RWPE2 (cell line): ENCODE measurements at regions not wholly inside any gene's neighbourhood (a gene's known extent, or its start where the extent isn't known, plus 50 kb on each side); places are given as distances from the start of the nearest gene placed in this dataset.
"Not testable (repeated sequence)": the region's sequence is repeated elsewhere in the genome, so short reads cannot be mapped to it uniquely, and the experiment has no call there.

Experiments
- ATAC-seq: fragments of 200-7000 bp; cut with Tn5 transposase; 3 replicates; pipeline ENCODE4 v1.9.1; 2021; ENCODE audit warnings: low read depth
- DNase-seq: peaks from one replicate; pipeline ENCODE4 v3.0.0-alpha.2; 2020; ENCODE audit warnings: low spot score
- H3K27ac ChIP-seq: fragments of 450-650 bp; 2 replicates; pipeline ENCODE4 v1.5.1; 2017; ENCODE audit warnings: mild to moderate bottlenecking; ENCODE audit not compliant: poor library complexity, severe bottlenecking
- H3K27me3 ChIP-seq: fragments of 250-450 bp; sonication (Bioruptor Pico); 2 replicates; pipeline ENCODE4 v1.5.1; 2021; ENCODE audit warnings: mild to moderate bottlenecking, moderate library complexity; ENCODE audit not compliant: insufficient read depth, poor library complexity, severe bottlenecking
- H3K36me3 ChIP-seq: fragments of 250-450 bp; sonication (Bioruptor Pico); 2 replicates; pipeline ENCODE4 v1.5.1; 2020; ENCODE audit warnings: low read depth, mild to moderate bottlenecking, moderate library complexity
- H3K4me1 ChIP-seq: fragments of 250-450 bp; sonication (Bioruptor Pico); 2 replicates; pipeline ENCODE4 v1.5.1; 2021; ENCODE audit warnings: mild to moderate bottlenecking, moderate library complexity; ENCODE audit not compliant: insufficient read depth, poor library complexity, severe bottlenecking
- H3K4me3 ChIP-seq: fragments of 250-450 bp; sonication (Bioruptor Pico); 2 replicates; pipeline ENCODE4 v1.5.1; 2021; ENCODE audit warnings: mild to moderate bottlenecking, moderate library complexity; ENCODE audit not compliant: severe bottlenecking
- H3K9me3 ChIP-seq: fragments of 250-450 bp; sonication (Bioruptor Pico); 2 replicates; pipeline ENCODE4 v1.5.1; 2021; ENCODE audit warnings: mild to moderate bottlenecking, moderate library complexity; ENCODE audit not compliant: severe bottlenecking
- TF ChIP-seq, protein P1 (sequence below): fragments of 450-650 bp; IDR thresholded peaks from one replicate; pipeline ENCODE4 v1.5.1; 2017; ENCODE audit warnings: mild to moderate bottlenecking, moderate library complexity; ENCODE audit not compliant: poor library complexity, severe bottlenecking

DNA sequence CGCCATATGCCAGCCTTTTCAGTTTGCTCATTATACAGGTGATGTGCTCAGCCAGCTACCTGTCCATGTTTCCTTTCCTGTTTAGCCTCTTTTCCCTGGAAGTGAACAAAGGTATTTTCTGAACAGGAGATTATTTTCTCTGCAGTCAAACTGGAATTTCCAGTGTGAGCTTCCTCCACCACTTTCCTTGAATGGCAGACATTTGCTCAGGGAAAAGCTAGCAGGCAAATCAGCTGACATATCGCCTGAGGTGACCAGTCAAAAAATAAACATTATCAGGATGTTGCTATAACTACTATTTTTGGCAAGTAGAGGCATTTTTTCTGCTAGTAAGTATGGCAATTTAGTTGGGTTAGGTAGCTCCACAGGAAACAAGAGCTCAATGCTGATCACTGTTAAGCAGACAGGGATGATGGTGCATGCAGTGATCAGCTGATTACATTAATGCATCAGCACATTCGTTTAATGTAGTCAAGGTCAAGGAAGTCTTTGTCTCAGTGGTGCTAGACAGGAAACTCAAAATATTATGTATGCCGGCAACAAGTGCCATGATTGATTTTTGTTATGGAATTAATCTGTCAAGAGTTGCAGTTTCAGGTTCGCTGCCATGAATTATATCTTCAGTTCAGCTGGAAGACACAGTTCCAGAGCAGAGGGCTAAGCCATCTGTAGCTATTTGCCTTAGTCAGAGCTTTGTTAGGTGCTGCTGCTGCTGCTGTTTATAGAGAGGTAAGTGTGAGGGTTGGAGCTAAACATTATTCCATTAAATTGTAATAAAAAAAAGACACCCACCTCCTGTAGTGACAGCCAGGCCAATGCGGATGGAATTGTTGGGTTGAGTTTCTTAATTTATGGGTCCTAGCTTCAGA lies 179.7 kb upstream of the ST6GALNAC5 start:
- Histone ChIP-seq H3K9me3 (no peaks in the 10 kb centered on the region), H3K4me3 (no peak overlapping the region), H3K36me3 (no peaks in the 10 kb centered on the region), H3K27me3 (no peaks in the 10 kb centered on the region), H3K4me1 (no peaks in the 10 kb centered on the region), H3K27ac (no peak overlapping the region)
- TF ChIP-seq, protein P1, sequence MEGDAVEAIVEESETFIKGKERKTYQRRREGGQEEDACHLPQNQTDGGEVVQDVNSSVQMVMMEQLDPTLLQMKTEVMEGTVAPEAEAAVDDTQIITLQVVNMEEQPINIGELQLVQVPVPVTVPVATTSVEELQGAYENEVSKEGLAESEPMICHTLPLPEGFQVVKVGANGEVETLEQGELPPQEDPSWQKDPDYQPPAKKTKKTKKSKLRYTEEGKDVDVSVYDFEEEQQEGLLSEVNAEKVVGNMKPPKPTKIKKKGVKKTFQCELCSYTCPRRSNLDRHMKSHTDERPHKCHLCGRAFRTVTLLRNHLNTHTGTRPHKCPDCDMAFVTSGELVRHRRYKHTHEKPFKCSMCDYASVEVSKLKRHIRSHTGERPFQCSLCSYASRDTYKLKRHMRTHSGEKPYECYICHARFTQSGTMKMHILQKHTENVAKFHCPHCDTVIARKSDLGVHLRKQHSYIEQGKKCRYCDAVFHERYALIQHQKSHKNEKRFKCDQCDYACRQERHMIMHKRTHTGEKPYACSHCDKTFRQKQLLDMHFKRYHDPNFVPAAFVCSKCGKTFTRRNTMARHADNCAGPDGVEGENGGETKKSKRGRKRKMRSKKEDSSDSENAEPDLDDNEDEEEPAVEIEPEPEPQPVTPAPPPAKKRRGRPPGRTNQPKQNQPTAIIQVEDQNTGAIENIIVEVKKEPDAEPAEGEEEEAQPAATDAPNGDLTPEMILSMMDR, result no peak
- DNase-seq (no peak), ATAC-seq (no peak)

DNA sequence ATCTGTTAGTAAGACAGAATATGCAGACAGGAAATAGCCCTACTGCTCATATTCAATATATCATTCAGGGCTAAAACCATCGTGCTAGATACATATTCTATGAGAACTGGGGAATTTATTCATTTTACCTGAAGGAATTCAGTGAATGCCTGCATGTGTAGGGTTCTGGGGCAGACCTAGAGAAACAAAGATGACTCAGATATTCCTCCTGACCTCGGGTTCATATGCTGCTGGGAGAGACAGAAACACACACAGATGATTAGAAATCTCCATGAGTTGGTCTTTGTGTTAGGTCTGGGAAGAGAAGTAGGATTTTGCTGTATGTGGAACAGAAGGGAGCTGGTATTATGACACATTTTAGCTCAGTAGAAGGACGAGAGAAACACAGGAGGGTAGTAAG lies 176.5 kb upstream of the ST6GALNAC5 start:
- TF ChIP-seq, protein P1, result no peak
- DNase-seq (no peak), ATAC-seq (no peak)
- no peaks in the 10 kb centered on the region for H3K36me3 ChIP-seq
- no peak overlapping the region for H3K4me3 ChIP-seq
- H3K27me3 ChIP-seq, result no peaks in the 10 kb centered on the region
- no peaks in the 10 kb centered on the region for H3K4me1 ChIP-seq
- no peaks in the 10 kb centered on the region for H3K9me3 ChIP-seq
- no peak overlapping the region for H3K27ac ChIP-seq

DNA sequence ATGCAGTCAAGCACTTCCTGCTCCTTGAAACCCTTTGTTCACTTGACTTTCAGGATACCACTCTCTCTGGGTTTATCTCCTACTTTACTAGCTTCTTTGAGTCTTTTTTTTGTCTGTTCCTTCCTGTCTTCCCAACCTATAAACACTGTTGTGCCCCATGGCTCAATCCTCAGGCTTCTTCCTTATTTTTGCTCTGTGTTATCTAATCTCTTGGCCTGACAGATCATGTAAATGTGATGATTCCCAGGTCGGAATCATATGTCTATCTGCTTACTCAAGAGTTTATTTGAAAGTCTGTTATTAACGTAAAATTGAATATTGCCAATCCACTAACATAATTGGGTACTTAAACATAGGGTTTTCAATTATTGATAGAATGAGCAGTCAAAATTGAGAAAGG lies 171.7 kb upstream of the ST6GALNAC5 start:
- Histone ChIP-seq H3K9me3 (no peaks in the 10 kb centered on the region), H3K27me3 (no peaks in the 10 kb centered on the region), H3K27ac (no peak overlapping the region), H3K4me3 (no peak overlapping the region), H3K36me3 (no peaks in the 10 kb centered on the region), H3K4me1 (no peaks in the 10 kb centered on the region)
- no peak for DNase-seq
- ATAC-seq, result no peak
- TF ChIP-seq, protein P1, result no peak

DNA sequence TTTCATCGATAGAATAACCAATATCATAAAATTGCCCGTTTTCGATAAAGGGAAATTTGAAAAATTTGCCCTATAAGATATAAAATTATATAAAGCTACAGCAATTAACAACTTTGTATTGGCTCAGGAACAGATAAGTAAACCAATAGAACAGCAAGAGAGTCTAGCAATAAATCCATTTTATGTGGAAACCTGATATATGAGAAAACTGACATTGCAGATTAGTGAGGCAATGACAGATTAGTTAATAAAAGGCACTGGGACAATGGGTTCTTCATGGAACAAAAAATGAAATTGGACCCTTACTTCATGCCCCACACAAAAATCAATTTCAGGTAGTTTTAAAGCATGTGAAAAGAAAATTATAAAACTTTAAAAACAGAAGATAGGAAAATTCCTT lies 169.9 kb upstream of the ST6GALNAC5 start:
- no peak for DNase-seq
- no peak for ATAC-seq
- Histone ChIP-seq H3K27ac (no peak overlapping the region), H3K36me3 (no peaks in the 10 kb centered on the region), H3K27me3 (no peaks in the 10 kb centered on the region), H3K4me1 (no peaks in the 10 kb centered on the region), H3K4me3 (no peak overlapping the region), H3K9me3 (no peaks in the 10 kb centered on the region)
- TF ChIP-seq, protein P1, result no peak

DNA sequence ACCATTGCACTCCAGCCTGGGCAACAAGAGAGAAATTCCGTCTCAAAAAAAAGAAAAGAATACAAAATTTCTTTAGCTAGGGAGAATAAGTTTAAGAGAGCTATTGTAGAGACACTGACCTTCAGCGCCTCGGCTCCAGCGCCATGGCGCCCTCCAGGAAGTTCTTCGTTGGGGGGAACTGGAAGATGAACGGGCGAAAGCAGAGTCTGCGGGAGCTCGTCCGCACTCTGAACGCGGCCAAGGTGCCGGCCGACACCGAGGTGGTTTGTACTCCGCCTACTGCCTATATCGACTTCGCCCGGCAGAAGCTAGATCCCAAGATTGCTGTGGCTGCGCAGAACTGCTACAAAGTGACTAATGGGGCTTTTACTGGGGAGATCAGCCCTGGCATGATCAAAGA lies 167.6 kb upstream of the ST6GALNAC5 start:
- not testable (repeated sequence) for H3K36me3 ChIP-seq, H3K27me3 ChIP-seq, DNase-seq, H3K27ac ChIP-seq, H3K4me1 ChIP-seq, H3K9me3 ChIP-seq, H3K4me3 ChIP-seq, ATAC-seq

DNA sequence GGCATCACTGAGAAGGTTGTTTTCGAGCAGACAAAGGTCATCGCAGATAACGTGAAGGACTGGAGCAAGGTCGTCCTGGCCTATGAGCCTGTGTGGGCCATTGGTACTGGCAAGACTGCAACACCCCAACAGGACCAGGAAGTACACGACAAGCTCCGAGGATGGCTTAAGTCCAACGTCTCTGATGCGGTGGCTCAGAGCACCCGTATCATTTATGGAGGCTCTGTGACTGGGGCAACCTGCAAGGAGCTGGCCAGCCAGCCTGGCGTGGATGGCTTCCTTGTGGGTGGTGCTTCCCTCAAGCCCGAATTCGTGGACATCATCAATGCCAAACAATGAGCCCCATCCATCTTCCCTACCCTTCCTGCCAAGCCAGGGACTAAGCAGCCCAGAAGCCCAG lies 167.1 kb upstream of the ST6GALNAC5 start:
- DNase-seq, H3K4me1 ChIP-seq, H3K4me3 ChIP-seq, H3K27ac ChIP-seq, ATAC-seq, H3K27me3 ChIP-seq, H3K9me3 ChIP-seq, H3K36me3 ChIP-seq: not testable (repeated sequence)
